ENCODE measurements at regions not wholly inside any gene's neighbourhood (a gene's known extent, or its start where the extent isn't known, plus 50 kb on each side); places are given as distances from the start of the nearest gene placed in this dataset.

DNA sequence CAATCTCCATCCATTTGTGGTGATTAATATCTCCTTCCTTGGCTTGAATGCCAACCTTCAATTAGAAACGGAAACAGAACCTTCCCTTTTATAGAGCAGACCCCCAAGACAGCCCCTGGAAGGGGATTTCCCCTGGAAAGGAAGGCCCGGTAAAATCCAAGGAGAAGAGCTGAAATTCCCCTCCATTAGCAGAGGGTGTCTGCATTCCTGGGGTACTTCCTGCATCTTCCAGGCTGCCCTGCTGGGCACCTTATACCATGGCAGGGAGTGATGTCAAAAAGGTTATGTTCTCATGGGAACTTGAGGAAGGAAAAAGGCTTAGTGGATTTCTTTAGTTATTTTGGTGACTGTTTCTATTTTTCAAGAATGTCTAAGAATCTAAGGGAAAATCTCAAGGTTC lies 116.7 kb upstream of the NEO1 start:
- Histone ChIP-seq H3K4me3 (no peak overlapping the region), H3K27me3 (peaks cover 5% of the 10 kb centered on the region), H3K4me1 (peaks cover 0 to 8% (median under 1%) of the 10 kb centered on the region in 4 donors), H3K27ac (no peak overlapping the region), H3K9me3 (no peaks in the 10 kb centered on the region), H3K36me3 (no peaks in the 10 kb centered on the region)
- intact Hi-C loops (cut with DNase I; ENCODE audit: low total_unique reads) (no loop called here), in situ Hi-C loops (cut with MboI; ENCODE audit: low pct_ligation_motif_present in 1 of 4, low pct_unique_long_range_greater_than_20kb in 1 of 4, low sequenced_read_pairs in 3 of 4) (no loop called here)
- DNase-seq: no peak
- WGBS, 2 donors (ENCODE audit: low coverage in 1 of 2): 56% methylated on average over 2 of the region's 2 CpGs; no CpG with 5 or more reads in 1 of the 2 donors
- TF ChIP-seq EP300 (IDR thresholded peaks at IDR 0.05; ENCODE audit: low read depth) (no peak), POLR2AphosphoS5 (IDR thresholded peaks at IDR 0.05) (no peak), POLR2A (IDR thresholded peaks at IDR 0.05) (no peak)
- TF ChIP-seq, protein P1, sequence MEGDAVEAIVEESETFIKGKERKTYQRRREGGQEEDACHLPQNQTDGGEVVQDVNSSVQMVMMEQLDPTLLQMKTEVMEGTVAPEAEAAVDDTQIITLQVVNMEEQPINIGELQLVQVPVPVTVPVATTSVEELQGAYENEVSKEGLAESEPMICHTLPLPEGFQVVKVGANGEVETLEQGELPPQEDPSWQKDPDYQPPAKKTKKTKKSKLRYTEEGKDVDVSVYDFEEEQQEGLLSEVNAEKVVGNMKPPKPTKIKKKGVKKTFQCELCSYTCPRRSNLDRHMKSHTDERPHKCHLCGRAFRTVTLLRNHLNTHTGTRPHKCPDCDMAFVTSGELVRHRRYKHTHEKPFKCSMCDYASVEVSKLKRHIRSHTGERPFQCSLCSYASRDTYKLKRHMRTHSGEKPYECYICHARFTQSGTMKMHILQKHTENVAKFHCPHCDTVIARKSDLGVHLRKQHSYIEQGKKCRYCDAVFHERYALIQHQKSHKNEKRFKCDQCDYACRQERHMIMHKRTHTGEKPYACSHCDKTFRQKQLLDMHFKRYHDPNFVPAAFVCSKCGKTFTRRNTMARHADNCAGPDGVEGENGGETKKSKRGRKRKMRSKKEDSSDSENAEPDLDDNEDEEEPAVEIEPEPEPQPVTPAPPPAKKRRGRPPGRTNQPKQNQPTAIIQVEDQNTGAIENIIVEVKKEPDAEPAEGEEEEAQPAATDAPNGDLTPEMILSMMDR (IDR thresholded peaks at IDR 0.05): no peak

DNA sequence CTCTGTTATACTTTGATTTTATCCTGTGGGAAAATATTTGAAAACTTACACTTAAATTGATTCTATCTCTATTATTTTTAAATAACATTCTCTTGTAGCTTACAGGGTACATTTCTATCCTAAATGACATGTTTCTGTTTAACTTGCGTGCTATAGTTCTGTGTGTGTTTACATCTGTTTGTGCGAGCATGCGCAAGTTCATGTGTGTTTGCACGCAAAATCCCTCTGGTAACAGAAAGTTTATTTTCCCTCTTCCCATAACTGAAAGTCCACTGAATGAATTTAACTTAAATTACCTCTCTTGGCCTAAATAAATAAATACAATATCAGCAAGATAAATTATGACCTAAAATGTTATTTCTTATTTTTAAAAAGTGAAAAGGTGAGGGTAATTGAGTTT lies 117.3 kb upstream of the NEO1 start:
- intact Hi-C loops (cut with DNase I; ENCODE audit: low total_unique reads): no loop called here

DNA sequence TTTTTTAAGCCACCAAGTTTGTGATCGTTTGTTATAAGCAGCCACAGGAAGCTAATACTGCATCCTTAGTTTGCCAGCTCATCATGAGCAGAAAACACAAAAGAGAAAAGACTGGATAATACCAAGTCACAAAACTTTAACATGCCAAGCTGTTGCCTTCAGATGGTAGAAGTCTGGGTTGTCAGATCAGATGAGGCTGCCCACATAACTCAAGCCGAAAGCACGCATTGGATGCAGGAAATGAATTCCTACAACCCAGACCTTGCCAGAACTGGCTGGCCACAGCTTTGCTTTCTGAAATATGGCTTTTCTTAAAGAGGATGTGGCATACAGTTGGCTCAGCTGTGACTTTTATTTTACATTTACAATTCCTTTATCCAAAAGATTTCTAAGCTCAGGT lies 118.3 kb upstream of the NEO1 start:
- no peak overlapping the region for H3K27ac ChIP-seq
- TF ChIP-seq EP300 (IDR thresholded peaks at IDR 0.05; ENCODE audit: low read depth): no peak
- no peak for TF ChIP-seq POLR2AphosphoS5 (IDR thresholded peaks at IDR 0.05)
- TF ChIP-seq, protein P1 (IDR thresholded peaks at IDR 0.05): no peak
- TF ChIP-seq POLR2A (IDR thresholded peaks at IDR 0.05): no peak
- no peak for DNase-seq
- intact Hi-C loops (cut with DNase I; ENCODE audit: low total_unique reads): no loop called here
- no peaks in the 10 kb centered on the region for H3K9me3 ChIP-seq
- 65 to 72% methylated on average over 2 to 3 of the region's 3 CpGs for WGBS, 2 donors (ENCODE audit: low coverage in 1 of 2)
- H3K4me1 ChIP-seq: no peaks in the 10 kb centered on the region
- in situ Hi-C loops (cut with MboI; ENCODE audit: low pct_ligation_motif_present in 1 of 4, low pct_unique_long_range_greater_than_20kb in 1 of 4, low sequenced_read_pairs in 3 of 4): no loop called here
- no peaks in the 10 kb centered on the region for H3K36me3 ChIP-seq
- peaks cover 5% of the 10 kb centered on the region for H3K27me3 ChIP-seq
- no peak overlapping the region for H3K4me3 ChIP-seq

More for the DNA sequence above, 117.3 kb upstream of the NEO1 start:
- in situ Hi-C loops (cut with MboI; ENCODE audit: low pct_ligation_motif_present in 1 of 4, low pct_unique_long_range_greater_than_20kb in 1 of 4, low sequenced_read_pairs in 3 of 4): no loop called here
- Histone ChIP-seq H3K4me3 (no peak overlapping the region), H3K36me3 (no peaks in the 10 kb centered on the region), H3K27ac (no peak overlapping the region), H3K27me3 (peaks cover 5% of the 10 kb centered on the region), H3K9me3 (no peaks in the 10 kb centered on the region), H3K4me1 (peaks cover 0 to 5% (median 0%) of the 10 kb centered on the region in 4 donors)
- no peak for TF ChIP-seq POLR2AphosphoS5 (IDR thresholded peaks at IDR 0.05)
- TF ChIP-seq, protein P1 (IDR thresholded peaks at IDR 0.05): no peak
- TF ChIP-seq EP300 (IDR thresholded peaks at IDR 0.05; ENCODE audit: low read depth): no peak
- no peak for TF ChIP-seq POLR2A (IDR thresholded peaks at IDR 0.05)
- DNase-seq: no peak
- 82 to 95% methylated on average over 4 of the region's 4 CpGs for WGBS, 2 donors (ENCODE audit: low coverage in 1 of 2)

DNA sequence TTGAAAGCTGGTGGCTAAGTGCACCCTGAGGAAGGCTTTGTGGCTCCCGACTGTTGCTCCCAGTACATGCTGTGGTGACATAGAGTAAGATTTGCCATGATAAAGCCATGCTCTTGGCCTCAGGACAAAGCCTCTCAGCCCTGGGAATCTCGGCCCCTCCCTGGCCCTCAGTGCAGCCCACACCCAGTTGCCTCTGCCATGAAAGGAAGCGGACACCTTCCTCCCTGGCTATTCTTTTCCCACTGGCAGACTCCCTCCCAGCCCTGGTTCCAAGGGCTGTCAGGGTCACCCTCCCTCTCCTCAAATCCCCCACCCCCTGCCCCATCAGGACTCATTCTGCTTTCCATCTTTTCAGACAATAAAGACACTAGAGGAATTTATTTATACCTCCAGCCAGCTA lies 119.8 kb upstream of the NEO1 start:
- Histone ChIP-seq H3K9me3 (no peaks in the 10 kb centered on the region), H3K4me3 (no peak overlapping the region), H3K27ac (no peak overlapping the region), H3K27me3 (peaks cover 5% of the 10 kb centered on the region), H3K4me1 (no peaks in the 10 kb centered on the region), H3K36me3 (no peaks in the 10 kb centered on the region)
- 92% methylated on average over 3 of the region's 3 CpGs; no CpG with 5 or more reads in 1 of the 2 donors for WGBS, 2 donors (ENCODE audit: low coverage in 1 of 2)
- no peak for DNase-seq
- in situ Hi-C loops (cut with MboI; ENCODE audit: low pct_ligation_motif_present in 1 of 4, low pct_unique_long_range_greater_than_20kb in 1 of 4, low sequenced_read_pairs in 3 of 4) (no loop called here), intact Hi-C loops (cut with DNase I; ENCODE audit: low total_unique reads) (no loop called here)
- TF ChIP-seq, protein P1 (IDR thresholded peaks at IDR 0.05): no peak
- TF ChIP-seq POLR2AphosphoS5 (IDR thresholded peaks at IDR 0.05) (no peak), POLR2A (IDR thresholded peaks at IDR 0.05) (no peak), EP300 (IDR thresholded peaks at IDR 0.05; ENCODE audit: low read depth) (no peak)
